HG03558 (cell line): ENCODE measurements at regions not wholly inside any gene's neighbourhood (a gene's known extent, or its start where the extent isn't known, plus 50 kb on each side); places are given as distances from the start of the nearest gene placed in this dataset.
"Not testable (repeated sequence)": the region's sequence is repeated elsewhere in the genome, so short reads cannot be mapped to it uniquely, and the experiment has no call there.

Experiments used
- ATAC-seq: cut with Tn5 transposase; IDR thresholded peaks from one replicate; pipeline ENCODE4 v1.9.1; 2021; ENCODE audit warnings: moderate number of reproducible peaks; ENCODE audit not compliant: unreplicated experiment; ENCODE audit errors: extremely low read depth

DNA sequence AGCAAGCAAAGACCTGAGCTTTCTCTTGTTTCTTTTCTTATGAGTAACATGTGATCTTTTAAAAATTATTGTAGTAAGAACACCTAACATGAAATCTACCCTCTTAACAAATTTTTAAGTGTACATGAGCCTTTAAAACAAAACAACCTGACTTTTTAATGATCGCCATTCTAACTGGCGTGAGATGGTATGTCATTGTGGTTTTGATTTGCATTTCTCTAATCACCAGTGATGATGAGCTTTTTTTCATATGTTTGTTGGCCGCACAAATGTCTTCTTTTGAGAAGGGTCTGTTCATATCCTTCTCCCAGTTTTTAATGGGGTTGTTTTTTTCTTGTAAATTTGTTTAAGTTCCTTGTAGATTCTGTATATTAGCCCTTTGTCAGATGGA lies 73.7 kb upstream of the BMP2 start:
- ATAC-seq: not testable (repeated sequence)

DNA sequence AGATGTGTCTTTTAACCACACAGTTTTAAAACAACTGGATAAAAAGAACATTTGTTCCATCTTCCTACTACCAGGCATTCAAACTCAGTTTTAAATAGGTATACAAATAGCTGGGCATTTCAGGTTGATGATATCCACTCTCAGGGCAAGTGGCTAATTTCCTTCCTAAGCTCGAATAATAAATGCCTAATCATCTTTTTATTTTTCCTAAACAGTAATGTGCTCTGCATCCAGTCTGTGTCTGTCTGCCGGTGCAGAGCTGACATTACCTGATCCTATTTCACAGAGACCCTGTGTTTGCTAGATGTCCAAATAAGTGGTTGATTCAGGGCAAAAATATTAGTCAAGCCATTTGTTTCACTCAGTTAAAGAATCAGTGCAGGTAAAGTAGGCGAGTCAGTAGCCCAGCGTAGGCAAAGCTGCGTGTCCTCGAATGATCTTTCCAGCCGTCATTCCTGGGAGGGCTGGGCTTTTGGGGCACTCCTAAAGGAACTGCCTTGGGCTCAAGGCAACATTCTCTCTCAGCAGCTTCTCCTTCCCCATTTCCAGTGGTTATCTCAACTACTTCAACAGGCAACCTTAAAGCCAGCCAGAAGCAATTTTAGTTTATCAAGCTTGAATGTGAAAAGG lies 74.2 kb upstream of the BMP2 start:
- no peak for ATAC-seq

DNA sequence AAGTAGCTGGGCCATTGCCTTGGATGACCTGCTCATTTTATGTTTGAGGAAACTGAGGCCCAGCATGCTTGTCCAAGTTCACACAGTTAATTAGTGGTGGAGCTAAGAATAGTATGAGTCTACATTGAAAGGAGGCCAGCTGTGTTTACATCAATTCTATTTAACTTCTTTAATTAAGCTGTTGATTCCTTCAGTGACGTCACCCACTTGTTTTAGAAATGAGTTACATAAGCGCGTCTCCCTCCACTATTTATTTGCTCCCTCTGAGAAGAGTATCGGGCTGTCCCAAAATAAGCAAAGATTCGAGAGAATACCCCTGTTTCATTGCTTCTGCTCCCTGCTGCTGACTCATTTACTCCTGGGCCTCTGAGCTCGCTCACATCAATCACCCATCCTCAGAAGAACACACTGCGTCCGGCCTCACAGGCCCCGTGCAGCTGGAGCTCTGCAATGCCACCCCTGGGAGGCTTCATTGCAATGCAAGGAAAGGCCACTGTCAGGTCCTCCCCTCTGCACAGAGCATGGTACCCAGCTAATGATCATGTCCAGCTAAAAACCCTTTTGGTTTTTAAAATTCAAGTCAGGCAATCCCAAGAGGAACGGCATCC lies 74.8 kb upstream of the BMP2 start:
- no peak for ATAC-seq

DNA sequence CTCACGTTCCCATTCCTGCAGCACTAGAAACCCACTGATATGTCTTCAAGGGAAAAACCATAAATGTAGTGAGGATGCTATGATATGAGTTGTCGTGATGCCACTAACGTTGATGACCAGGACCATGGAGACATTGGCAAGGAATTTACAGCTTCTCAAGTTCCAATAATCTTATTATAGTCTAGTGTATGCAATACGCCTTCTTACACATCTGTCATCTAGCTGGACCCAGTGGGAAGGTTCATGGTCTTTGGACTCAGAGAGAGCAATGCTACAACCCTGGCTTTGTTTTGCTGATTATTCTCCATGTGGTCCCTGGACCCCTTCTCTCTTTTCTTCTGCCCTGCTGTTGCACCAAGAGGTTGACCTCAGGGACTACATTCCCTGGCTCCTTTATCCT lies 76.0 kb upstream of the BMP2 start:
- no peak for ATAC-seq

DNA sequence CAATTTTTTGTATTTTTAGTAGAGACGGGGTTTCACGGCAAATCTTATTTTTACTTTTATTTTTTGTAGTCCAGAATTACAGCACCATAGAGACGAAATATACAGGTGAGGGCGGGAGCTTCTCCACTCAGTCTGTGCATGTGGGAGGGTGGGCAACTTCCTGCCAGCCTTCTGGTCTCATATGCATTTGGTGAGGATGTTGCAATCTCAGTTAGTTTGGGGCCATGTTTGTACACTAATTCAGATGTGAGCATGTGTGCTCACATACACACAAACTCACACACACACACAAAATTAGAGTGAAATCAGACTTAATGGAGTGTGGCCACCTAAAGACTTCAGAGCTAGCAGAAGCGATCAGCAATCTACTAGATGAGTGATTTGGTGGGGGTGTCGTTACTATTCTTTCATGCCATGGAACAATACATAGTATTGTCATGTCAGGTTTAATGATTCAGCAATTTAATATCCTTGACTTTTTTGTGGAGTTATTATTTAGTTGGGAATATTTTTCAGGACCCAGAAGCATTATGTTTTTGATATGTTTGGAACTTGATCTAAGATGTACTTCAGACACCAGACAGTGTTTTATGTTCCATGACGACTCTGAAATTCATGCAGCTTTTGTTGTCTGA lies 78.0 kb upstream of the BMP2 start:
- ATAC-seq: no peak

DNA sequence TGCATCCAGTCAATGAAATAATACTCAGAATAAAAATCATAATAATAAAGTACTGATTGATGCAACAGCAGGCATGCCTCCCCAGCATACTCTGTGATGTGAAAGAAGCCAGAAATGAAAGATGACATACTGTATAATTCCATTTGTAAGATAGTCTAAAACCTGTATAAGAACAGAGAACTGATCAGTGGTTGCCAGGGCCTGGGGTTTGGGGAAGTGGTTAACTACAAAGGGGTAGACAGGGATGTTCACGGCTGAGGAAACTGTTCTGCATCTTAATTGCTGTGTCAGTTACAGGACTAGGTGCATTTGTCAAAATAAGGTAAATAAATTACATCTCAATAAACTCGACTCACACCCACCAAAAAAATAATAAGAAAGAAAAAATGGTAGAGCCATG lies 81.3 kb upstream of the BMP2 start:
- ATAC-seq: no peak

DNA sequence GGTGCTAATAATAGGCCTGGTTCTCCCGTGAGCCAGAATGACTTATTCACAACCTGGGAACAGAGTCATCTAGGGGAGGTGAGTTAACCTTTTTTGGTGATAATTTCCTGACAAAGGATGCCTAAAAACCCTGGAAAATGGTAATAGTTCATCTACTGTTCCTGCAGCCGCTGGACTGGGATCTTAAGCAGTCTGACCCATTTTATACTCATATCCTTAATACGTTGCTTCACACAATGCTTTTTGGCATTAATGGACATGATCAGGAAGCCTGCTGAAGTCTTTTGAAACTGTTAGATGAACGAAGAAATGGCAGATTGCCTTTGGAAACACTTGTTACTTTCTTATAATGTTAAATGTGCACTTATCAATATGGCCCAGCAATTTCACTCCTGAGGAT lies 81.9 kb upstream of the BMP2 start:
- no peak for ATAC-seq

DNA sequence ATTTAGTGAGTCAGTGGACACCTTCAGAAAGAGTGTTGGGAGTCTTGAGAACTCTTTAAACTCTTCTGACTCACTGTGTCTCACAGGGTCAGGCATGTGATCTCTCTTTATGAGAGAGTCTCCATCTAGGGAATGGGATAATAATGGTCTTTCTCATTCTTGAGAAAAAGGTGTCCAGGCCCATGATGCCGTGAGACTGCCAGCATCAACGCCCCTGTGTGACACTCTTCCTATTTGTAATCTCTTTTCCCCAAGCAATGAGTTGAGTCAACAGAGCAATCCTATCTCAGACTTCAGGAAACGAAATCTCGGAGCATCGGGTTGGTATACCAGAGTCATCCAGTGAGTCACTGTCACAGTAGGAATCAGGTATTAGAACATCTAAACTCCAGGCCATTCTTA lies 82.3 kb upstream of the BMP2 start:
- ATAC-seq: no peak

DNA sequence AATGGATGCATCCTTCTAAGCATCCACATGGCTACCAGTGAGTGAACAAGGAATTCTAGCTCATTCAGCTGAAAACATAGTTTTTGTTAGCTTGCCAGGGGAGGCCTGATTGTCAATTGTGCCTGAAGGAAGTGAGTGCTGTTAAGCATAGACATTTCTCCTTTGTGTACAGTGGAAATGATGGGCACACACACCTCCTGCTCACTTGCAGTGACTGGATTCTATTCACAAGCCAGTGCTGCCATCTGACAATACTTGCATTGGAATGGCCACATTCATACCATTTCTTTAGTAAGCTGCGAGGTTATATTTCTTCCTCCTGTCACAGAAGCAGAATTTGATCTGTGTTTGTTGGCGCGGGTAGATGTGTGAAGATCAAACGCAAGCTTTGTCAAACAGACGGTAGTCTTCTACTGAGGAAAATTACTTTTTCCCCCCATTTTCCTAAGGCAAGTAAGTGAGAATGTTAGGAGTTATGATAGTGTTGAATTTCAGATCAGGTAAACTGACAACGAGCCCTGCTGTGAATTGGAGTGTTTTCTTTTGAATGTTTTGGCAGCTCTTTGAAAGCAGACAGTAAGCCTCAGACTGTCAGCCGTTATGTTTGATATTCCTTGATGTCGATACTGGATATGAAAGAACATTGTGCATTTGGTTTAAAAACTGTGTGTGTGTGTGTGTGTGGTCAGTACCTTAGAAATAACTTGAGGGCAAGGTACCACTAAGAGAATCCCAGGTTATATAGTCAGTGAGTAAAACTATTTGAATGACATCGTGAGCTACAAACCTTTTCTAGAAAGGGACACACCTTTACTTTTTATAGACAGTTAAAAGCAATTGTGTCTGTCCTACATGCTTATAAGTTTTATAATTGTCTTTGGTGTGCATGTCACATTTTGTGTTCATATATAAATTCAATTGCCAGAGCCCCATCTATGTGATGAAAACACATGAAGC lies 84.2 kb upstream of the BMP2 start:
- no peak for ATAC-seq

DNA sequence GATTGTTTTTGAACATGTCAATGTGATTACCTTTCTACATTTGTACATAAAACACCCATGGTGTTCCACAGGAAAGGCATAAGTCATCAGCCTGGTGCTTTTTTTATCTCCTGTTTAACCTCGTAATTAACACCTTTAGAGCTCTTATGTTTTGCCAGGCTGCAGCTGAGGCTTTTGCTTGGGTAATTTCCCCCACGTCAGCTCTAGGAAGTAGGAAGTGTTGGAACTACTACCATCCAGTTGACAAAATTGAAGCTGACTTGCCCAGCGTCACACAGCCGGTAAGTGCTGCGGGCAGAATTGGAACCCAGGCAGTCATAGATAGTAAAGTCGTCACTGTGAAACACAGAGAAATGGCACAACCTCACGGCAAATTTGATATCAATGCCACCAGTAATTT lies 86.6 kb upstream of the BMP2 start:
- ATAC-seq: no peak

DNA sequence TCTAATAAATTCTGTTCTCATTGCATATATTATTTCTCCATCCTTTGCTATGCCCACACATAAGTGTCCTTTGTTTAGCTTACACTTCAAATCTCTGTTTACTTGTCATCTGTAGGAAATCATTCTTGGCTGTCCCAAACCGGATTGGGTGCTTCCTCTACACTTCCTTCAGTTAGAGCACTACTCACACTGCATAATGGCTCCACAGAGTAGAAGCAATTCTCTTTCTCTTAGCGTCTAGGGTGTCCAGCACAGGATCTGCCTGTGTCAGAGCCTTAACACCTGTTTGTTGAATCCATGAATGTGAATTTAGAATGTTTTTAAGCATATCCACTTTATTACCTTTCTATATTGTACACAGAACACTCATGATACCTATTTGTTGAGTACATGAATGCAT lies 87.0 kb upstream of the BMP2 start:
- ATAC-seq: no peak

DNA sequence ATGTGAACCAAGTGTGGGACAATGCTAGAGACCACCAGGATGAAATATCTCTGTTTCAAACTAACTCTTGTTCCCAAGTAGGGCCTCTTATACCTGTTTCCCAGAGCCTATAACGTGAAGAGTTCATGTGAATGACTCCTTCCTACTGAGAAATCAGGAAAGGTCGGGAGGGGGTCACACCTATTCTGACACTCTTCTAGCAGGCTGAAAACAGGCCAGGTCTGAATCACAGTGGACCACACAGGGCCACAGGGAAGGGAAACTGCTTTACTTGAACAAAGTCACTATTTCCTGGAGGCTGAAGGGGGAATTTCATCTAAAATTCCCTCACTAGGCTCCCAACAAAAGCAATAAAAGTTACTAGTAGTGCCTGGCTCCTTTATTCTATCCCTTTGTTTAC lies 88.4 kb upstream of the BMP2 start:
- ATAC-seq: no peak

DNA sequence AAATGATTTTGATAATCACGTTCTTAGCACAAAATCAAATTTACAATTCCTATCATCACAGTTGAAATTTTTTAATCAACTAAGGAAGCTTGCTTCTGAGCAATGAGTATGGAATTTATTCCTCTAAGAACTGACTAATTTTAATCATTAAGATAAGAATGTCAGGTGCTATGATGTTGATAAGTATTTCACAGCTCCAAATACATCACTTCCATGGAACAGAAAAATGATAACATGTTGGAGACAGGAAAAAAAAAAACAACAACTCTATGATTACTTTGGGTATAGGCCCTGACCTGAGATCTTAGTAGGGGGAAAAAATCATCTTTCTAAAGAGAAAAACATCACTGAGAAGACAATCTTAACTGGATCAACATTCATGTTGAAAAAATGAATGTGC lies 89.4 kb upstream of the BMP2 start:
- ATAC-seq: no peak

DNA sequence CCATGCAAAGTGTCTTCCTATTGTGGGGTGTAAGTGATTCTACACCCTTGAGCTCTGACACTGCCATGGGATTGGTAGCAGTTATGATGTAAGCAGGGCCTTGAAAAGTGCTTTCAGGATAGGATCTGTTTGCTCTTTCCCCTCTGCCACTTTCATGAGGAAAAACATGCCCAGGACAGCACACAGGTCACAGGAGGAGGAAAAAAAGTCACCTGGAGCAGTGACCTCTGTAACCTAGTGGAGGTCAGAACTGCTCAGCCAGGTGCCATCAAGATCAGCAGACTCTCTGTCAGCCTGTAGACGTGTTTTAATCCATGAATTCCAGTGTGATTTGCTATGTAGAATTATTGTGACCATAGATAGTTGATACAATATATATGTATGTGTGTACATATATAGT lies 92.7 kb upstream of the BMP2 start:
- ATAC-seq: no peak

DNA sequence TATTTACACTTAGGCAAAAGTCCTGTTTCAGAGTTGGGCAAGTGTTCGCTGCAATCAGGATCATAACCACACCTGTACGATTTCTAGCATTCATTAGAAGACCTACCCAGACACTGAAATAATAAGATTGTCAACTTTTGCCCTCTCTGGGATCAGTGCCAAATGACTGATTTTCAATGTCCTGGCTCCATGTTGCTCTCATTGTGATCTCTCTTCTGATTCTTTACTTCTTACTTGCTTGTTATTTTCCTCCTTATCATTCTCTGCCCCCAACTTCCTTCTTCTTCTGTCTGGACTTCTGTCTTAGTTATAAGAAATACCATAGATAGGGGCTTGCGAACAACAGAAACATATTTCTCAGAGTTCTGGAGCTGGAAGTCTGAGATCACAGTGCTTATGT lies 94.4 kb upstream of the BMP2 start:
- no peak for ATAC-seq

DNA sequence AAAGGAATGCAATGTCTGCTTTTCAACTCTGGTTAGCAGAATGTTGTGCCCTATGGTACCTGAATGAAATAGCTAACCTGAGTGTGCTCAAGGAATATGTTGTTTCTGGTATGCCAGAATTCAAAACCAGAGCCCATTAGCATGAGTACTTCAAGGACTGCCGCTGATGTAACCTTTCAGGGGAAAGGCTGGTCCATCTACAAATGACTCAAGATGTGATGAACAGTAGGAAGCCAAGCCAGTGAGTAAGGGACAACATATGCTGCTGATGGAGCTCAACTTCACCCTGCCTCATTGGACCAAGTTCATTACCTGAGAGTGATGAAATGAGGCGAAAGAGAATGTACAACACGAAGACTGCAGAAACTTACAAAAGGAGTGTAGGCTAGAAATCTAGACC lies 95.7 kb upstream of the BMP2 start:
- no peak for ATAC-seq

DNA sequence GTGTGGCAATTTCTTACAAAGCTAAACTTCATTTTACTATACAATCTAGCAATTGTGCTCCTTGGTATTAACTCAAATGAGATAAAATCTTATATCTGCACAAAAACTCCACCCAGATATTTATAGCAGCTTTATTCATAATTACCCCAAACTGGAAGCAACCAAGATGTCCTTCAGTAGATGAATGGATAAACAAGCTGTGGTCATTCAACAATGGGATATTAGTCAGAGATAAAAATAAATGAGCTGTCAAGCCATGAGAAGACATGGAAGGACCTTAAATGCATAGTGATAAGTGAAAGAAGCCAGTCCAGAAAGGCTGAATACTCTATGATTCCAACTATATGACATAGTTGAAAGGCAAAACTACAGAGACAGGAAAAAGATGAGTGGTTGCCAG lies 98.9 kb upstream of the BMP2 start:
- no peak for ATAC-seq

DNA sequence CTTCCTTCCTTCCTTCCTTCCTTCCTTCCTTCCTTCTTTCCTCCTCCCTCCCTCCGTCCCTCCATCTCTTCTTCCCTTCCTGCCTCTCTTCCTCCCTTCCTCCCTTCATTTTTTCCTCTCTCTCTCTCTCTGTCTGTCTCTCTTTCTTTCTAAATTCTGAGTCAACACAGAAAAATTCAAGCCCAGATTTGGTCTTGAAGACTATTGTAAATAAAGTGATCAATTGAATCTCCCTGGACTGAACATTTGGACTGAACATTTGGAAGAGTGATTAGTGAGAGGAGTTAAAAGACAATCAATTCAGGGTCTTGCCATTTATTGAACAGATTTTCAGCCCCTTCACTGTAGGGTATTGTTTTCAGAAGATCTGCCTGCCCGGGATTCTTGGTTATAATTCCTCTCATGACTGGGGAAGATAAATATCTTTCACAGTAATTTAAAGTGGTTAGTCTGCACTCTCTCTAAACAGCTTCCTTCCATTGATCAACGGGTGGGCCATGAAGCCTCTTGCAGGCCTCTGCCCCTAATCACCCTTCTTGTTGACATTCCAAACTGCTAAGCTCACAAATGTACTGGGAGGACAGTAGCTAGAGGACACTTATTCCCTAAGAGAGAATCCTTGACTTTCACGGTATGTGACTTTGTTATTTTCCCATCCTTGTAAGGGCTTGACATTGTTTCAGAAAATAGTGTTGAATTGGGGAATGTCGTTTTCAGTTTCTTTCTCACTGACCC lies 101.7 kb upstream of the BMP2 start:
- ATAC-seq: no peak

DNA sequence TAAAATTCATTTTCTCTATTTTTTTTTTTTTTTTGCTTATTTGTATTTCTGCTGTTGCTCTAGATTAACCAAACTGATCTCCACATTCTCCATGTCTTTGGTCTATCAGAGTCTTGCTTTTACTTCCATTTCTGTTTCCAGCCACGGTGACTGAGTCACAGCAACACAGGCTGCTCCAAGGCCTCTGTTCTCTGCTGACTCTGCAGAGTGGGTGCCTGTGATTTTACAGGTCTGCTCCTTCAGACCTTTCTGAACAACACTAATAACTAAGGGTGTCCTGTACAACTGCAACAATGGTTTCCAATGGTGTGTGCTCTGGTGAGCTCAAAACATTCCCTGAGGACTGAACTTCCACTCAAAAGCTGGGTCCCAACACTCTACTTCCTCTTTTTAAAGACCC lies 102.3 kb upstream of the BMP2 start:
- no peak for ATAC-seq

DNA sequence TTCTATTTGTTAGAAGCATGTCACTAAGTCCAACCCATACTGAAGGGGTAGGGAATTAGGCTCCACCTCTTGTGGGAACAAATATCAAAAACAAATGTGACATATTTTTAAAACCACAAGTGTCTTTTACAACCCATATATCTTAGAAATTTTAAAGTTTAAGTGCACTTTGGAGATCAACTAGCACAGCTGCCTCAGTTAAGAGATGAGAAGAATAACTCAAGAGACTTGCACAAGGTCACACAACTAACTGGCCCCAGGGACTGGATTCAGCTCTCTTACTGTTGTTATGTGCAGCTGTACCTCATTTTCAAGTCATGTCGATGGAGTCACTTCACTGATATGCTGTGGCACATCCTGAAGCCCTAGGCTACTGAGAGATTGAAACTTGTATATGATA lies 102.9 kb upstream of the BMP2 start:
- no peak for ATAC-seq
